ENCODE measurements at regions not wholly inside any gene's neighbourhood (a gene's known extent, or its start where the extent isn't known, plus 50 kb on each side); places are given as distances from the start of the nearest gene placed in this dataset.
A peak's percentile ranks its signal among the peaks of the same experiment; 100 is the strongest.

GRCh38 chr14:27243365-27243764 is 645.5 kb upstream of the NOVA1 start:
- Histone ChIP-seq H3K36me3 (ENCODE audit: insufficient read depth, low read length) (no peaks in the 10 kb centered on the region), H2AFZ (ENCODE audit: low read depth, low read length) (no peak overlapping the region), H3K27me3 (ENCODE audit: insufficient read depth, low read length) (no peaks in the 10 kb centered on the region), H3K9me3 (ENCODE audit: insufficient read depth, low read depth, low read length) (no peaks in the 10 kb centered on the region), H3K4me2 (ENCODE audit: low read length) (no peak overlapping the region), H3K9ac (ENCODE audit: low read length) (no peak overlapping the region), H3K4me1 (ENCODE audit: insufficient read depth, low read length) (no peaks in the 10 kb centered on the region), H3K4me3 (ENCODE audit: insufficient read depth, low read depth, low read length) (no peak overlapping the region), H4K20me1 (ENCODE audit: insufficient read depth, low read length) (no peaks in the 10 kb centered on the region), H3K79me2 (ENCODE audit: insufficient read depth, low read length) (no peaks in the 10 kb centered on the region), H3K27ac (ENCODE audit: low read depth, low read length) (no peak overlapping the region)
- Mint-ChIP-seq H3K9me3 (ENCODE audit: unreplicated experiment) (peaks cover 4% of the 10 kb centered on the region), H3K27ac (ENCODE audit: unreplicated experiment) (no peak overlapping the region), H3K4me3 (ENCODE audit: unreplicated experiment) (no peak overlapping the region), H3K36me3 (ENCODE audit: low read depth, unreplicated experiment) (no peaks in the 10 kb centered on the region), H3K4me1 (ENCODE audit: low read depth, unreplicated experiment) (no peaks in the 10 kb centered on the region), H3K27me3 (ENCODE audit: low read depth, unreplicated experiment) (no peaks in the 10 kb centered on the region)
- DNase-seq (ENCODE audit: low read depth) (peak; percentile 1), FAIRE-seq (no peak)
- TF ChIP-seq, protein P1, sequence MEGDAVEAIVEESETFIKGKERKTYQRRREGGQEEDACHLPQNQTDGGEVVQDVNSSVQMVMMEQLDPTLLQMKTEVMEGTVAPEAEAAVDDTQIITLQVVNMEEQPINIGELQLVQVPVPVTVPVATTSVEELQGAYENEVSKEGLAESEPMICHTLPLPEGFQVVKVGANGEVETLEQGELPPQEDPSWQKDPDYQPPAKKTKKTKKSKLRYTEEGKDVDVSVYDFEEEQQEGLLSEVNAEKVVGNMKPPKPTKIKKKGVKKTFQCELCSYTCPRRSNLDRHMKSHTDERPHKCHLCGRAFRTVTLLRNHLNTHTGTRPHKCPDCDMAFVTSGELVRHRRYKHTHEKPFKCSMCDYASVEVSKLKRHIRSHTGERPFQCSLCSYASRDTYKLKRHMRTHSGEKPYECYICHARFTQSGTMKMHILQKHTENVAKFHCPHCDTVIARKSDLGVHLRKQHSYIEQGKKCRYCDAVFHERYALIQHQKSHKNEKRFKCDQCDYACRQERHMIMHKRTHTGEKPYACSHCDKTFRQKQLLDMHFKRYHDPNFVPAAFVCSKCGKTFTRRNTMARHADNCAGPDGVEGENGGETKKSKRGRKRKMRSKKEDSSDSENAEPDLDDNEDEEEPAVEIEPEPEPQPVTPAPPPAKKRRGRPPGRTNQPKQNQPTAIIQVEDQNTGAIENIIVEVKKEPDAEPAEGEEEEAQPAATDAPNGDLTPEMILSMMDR (IDR thresholded peaks at IDR 0.05; ENCODE audit: insufficient read depth, low read depth, low read length) = no peak

- H3K4me1 Mint-ChIP-seq (ENCODE audit: low read depth, unreplicated experiment) = no peaks in the 10 kb centered on the region
- H3K9me3 Mint-ChIP-seq (ENCODE audit: unreplicated experiment) = no peaks in the 10 kb centered on the region
- TF ChIP-seq, protein P1 (IDR thresholded peaks at IDR 0.05; ENCODE audit: insufficient read depth, low read depth, low read length) = no peak
- H3K4me2 ChIP-seq (ENCODE audit: low read length) = no peak overlapping the region
- no peaks in the 10 kb centered on the region for H3K36me3 ChIP-seq (ENCODE audit: insufficient read depth, low read length)
- H4K20me1 ChIP-seq (ENCODE audit: insufficient read depth, low read length) = no peaks in the 10 kb centered on the region
- no peaks in the 10 kb centered on the region for H3K79me2 ChIP-seq (ENCODE audit: insufficient read depth, low read length)
- H3K27me3 ChIP-seq (ENCODE audit: insufficient read depth, low read length) = no peaks in the 10 kb centered on the region
- H3K4me3 ChIP-seq (ENCODE audit: insufficient read depth, low read depth, low read length) = no peak overlapping the region
- H3K27me3 Mint-ChIP-seq (ENCODE audit: low read depth, unreplicated experiment) = no peaks in the 10 kb centered on the region
- DNase-seq (ENCODE audit: low read depth) = no peak
- no peaks in the 10 kb centered on the region for H3K9me3 ChIP-seq (ENCODE audit: insufficient read depth, low read depth, low read length)
- H3K9ac ChIP-seq (ENCODE audit: low read length) = no peak overlapping the region
- no peak overlapping the region for H3K27ac Mint-ChIP-seq (ENCODE audit: unreplicated experiment)
- H3K27ac ChIP-seq (ENCODE audit: low read depth, low read length) = no peak overlapping the region
- no peak overlapping the region for H3K4me3 Mint-ChIP-seq (ENCODE audit: unreplicated experiment)
- H2AFZ ChIP-seq (ENCODE audit: low read depth, low read length) = no peak overlapping the region
- no peaks in the 10 kb centered on the region for H3K36me3 Mint-ChIP-seq (ENCODE audit: low read depth, unreplicated experiment)
- FAIRE-seq = no peak
- no peaks in the 10 kb centered on the region for H3K4me1 ChIP-seq (ENCODE audit: insufficient read depth, low read length)
Observed at GRCh38 chr14:27245947-27246346, 648.1 kb upstream of the NOVA1 start.

DNA sequence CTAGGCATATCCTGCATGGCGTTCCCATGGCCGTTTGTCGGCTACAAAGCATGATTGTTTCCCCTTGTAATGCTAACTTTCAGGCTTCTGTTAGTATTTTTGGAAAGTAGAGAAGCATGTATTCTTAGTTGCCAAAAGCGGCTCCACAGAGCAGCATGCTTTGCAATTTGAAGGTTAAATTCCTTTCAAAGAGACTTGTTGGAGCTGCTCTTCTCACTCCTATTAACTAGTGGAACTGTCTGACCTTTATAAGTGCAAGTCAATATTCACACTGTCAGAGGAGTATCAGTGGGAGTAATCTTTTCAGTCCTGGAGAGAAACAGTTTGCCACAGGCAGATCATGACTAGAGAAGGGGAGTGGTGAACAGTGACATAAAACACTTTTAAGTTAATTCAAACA is 656.1 kb upstream of the NOVA1 start:
- DNase-seq (ENCODE audit: low read depth) = no peak
- no peaks in the 10 kb centered on the region for H4K20me1 ChIP-seq (ENCODE audit: insufficient read depth, low read length)
- H3K9me3 ChIP-seq (ENCODE audit: insufficient read depth, low read depth, low read length) = no peaks in the 10 kb centered on the region
- TF ChIP-seq, protein P1 (IDR thresholded peaks at IDR 0.05; ENCODE audit: insufficient read depth, low read depth, low read length) = no peak
- TF ChIP-seq EZH2 (IDR thresholded peaks at IDR 0.05; ENCODE audit: insufficient read depth, low read length) = no peak
- FAIRE-seq = no peak
- no peaks in the 10 kb centered on the region for H3K36me3 ChIP-seq (ENCODE audit: insufficient read depth, low read length)
- no peaks in the 10 kb centered on the region for H3K27me3 Mint-ChIP-seq (ENCODE audit: low read depth, unreplicated experiment)
- no peaks in the 10 kb centered on the region for H3K27me3 ChIP-seq (ENCODE audit: insufficient read depth, low read length)
- H3K27ac ChIP-seq (ENCODE audit: low read depth, low read length) = no peak overlapping the region
- no peaks in the 10 kb centered on the region for H3K36me3 Mint-ChIP-seq (ENCODE audit: low read depth, unreplicated experiment)
- H3K4me3 Mint-ChIP-seq (ENCODE audit: unreplicated experiment) = no peak overlapping the region
- H3K4me1 ChIP-seq (ENCODE audit: insufficient read depth, low read length) = no peaks in the 10 kb centered on the region
- H2AFZ ChIP-seq (ENCODE audit: low read depth, low read length) = no peak overlapping the region
- H3K4me1 Mint-ChIP-seq (ENCODE audit: low read depth, unreplicated experiment) = peaks cover 3% of the 10 kb centered on the region
- H3K4me3 ChIP-seq (ENCODE audit: insufficient read depth, low read depth, low read length) = no peak overlapping the region
- H3K9me3 Mint-ChIP-seq (ENCODE audit: unreplicated experiment) = no peaks in the 10 kb centered on the region
- H3K9ac ChIP-seq (ENCODE audit: low read length) = no peak overlapping the region
- H3K27ac Mint-ChIP-seq (ENCODE audit: unreplicated experiment) = no peak overlapping the region
- H3K79me2 ChIP-seq (ENCODE audit: insufficient read depth, low read length) = no peaks in the 10 kb centered on the region
- H3K4me2 ChIP-seq (ENCODE audit: low read length) = no peak overlapping the region
